Fibroblast of lung (primary cell): ENCODE measurements at regions not wholly inside any gene's neighbourhood (a gene's known extent, or its start where the extent isn't known, plus 50 kb on each side); places are given as distances from the start of the nearest gene placed in this dataset.

Experiments used
- EZH2 ChIP-seq: IDR thresholded peaks from 2 replicates; pipeline ENCODE4 v1.5.1; 2012; ENCODE audit warnings: low read length, control low read depth, mild to moderate bottlenecking; ENCODE audit errors: missing control alignments
- TF ChIP-seq, protein P1 (sequence below), 2 donors: IDR thresholded peaks in 1 of 2; conservative IDR thresholded peaks in 1 of 2; 1 replicate in 1 of 2; 2 replicates in 1 of 2; pipeline ENCODE4 v1.5.1; 2011 to 2012; ENCODE audit warnings: low read length in 2 of 2, control low read depth in 1 of 2, inconsistent platforms in 1 of 2, low read depth in 1 of 2, mild to moderate bottlenecking in 1 of 2

DNA sequence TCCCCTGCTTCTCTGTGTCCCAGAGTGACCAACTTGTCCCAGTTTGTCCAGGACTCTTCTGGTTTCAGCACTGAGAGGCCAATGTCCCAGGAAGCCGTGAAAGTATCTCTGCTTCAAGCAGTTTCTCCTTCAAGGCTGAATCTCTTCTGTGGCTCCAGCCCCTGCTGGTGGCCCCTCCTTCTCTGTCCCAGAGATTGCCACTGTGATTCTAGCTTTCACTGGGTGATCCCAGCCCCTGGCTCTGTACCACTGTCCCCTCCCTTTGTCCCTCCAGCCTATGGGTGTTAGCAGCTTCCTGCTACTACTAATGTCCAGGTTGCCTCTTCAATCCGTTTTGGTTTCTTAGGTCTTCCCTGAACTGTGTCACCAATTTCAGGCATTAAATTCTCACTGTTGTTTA lies 70.5 kb downstream of the SOX3 start:
- TF ChIP-seq, protein P1, sequence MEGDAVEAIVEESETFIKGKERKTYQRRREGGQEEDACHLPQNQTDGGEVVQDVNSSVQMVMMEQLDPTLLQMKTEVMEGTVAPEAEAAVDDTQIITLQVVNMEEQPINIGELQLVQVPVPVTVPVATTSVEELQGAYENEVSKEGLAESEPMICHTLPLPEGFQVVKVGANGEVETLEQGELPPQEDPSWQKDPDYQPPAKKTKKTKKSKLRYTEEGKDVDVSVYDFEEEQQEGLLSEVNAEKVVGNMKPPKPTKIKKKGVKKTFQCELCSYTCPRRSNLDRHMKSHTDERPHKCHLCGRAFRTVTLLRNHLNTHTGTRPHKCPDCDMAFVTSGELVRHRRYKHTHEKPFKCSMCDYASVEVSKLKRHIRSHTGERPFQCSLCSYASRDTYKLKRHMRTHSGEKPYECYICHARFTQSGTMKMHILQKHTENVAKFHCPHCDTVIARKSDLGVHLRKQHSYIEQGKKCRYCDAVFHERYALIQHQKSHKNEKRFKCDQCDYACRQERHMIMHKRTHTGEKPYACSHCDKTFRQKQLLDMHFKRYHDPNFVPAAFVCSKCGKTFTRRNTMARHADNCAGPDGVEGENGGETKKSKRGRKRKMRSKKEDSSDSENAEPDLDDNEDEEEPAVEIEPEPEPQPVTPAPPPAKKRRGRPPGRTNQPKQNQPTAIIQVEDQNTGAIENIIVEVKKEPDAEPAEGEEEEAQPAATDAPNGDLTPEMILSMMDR (conservative IDR thresholded peaks at IDR 0.05 in 1 of 2, IDR thresholded peaks at IDR 0.05 in 1 of 2; ENCODE audit: low read depth in 1 of 2, low read length in 2 of 2) = no peak
- no peak for TF ChIP-seq EZH2
